Hypothalamus (tissue), 51 donors: ENCODE measurements at regions not wholly inside any gene's neighbourhood (a gene's known extent, or its start where the extent isn't known, plus 50 kb on each side); places are given as distances from the start of the nearest gene placed in this dataset.

Experiments used
- DNase-seq, 51 donors: peaks; one replicate each; lab custom pipeline; 2025; lab: John Stamatoyannopoulos, UW

DNA sequence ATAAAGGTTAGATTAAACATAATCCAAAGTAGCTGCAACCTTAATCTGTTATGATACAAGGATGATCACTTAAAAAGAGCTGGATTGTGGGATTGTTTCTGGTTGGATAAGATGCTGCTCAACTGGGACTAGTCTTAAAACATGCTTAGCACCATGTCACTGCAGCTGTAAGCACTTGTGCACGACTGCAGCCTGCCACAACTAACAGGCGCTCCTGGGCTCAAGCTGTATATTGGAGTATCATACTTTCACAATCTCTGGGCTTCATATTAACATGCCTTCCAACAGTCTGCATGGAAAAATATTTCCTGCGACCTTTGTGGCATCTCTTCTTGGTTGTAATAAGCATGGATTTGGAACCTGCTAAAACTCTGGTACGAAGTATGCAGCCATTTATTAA, 493.0 kb upstream of the PITX2 start:
- DNase-seq: no peak

DNA sequence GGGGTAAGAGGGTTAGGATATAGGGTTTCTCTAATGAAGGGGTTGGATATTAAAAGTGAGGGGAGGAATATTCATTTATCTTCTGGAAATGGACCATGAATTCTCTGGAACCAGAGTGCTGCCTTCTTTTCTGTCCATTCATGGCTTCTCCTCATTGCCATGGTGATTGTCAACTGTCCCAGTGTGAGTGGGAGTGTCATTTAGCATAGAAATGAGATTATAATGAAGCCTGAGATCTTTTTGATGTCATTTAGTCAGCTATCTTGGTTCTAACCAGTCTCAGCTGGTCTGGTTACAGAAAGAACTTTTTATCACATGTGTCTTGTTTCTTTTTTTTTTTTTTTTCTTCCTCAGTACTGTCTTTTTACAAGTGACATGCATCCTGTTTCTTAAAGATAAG, 497.3 kb upstream of the PITX2 start:
- DNase-seq: no peak

DNA sequence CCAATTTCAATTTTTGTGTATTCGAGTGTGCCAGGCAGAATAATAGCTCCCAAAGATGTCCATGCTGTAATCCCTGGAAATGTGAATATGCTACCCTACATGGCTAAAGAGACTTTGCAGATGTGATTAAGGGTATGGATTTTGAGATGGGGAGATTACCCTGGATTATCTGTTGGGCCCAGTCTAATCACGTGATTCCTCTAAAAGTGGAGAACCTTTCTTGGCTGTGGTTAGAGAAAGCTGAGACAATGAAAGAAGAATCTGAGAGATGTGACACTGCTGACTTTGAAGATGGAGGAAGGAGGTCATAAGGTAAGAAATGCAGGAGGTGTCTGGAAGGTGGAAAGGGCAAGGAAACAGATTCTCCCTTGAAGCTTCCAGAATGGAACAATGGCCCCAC, 503.5 kb upstream of the PITX2 start:
- DNase-seq: no peak

GRCh38 chr4:111127841-111128240, 505.0 kb upstream of the PITX2 start:
- no peak for DNase-seq

DNA sequence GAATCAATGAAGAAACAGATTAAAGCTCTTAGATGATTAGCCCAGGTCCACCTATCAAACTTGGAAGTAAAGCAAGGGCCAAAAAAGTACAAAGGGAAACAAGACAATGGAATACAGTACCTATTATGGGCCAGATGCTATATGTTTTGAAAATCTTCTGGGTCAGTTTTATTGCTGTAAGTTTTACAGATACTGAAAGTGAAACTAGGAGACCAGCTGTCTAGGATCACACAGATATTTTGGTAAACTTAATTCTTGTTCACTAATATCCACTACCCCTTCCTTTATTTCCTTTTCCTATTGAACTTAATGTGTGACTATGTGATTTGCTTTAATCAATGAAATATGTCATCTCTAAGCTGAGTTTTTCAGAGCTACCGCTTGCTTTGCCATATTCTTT, 505.4 kb upstream of the PITX2 start:
- no peak for DNase-seq

DNA sequence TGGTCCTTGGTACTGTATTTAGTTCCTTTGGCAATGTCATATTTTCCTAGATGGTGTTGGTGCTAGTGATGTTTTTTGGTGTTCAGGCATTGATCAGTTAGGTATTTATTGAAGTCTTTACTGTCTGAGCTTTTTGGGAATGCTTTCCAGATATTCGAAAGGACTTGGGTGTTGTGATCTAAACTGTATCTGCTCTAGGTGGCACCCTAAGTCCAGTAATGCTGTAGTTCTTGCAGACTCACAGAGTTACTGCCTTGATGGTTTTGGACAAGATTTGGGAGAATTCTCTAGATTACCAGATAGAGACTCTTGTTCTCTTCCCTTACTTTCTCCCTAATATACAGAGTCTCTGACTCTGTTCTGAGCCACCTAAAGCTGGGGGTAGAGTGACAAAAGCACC, 513.6 kb upstream of the PITX2 start:
- DNase-seq: no peak

DNA sequence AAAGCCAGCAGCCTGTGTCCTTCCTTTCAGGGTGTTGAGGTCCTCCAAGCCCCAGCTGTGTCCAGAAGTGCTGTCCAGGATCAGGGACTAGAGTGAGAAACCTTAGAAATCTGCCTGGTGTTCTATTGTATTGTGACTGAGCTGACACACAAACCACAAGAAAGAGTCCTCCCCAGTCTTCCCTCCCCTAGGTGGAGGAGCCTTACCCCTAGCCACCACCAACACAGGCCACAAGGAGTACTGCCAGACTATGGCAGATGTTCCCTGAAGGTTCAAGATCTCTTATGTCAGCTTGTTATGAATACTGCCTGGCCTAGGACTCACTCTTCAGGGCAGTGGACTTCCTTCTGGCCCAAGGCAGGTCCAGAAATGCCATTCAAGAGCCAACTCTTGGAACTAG, 514.1 kb upstream of the PITX2 start:
- DNase-seq: no peak

DNA sequence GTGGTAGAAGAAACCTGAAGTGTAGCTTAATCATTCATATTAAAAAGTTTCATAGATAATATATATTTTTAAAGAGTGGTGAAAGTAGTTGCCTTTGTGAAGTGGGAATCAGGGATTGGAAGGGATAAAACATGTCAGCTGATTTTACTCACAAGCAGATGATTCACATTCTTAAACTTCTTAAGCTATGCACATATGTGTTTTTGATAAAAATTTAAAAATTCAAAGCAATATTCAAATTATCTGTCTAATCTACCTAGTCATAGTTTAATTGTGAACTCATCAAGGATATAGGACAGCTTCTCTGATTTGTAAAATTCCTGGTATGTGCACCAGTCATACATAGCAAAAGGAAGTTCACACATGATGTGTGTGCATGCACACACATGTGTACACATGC, 520.6 kb upstream of the PITX2 start:
- DNase-seq: no peak

- no peak for DNase-seq
Measured at GRCh38 chr4:111154934-111155333, 532.1 kb upstream of the PITX2 start.

DNA sequence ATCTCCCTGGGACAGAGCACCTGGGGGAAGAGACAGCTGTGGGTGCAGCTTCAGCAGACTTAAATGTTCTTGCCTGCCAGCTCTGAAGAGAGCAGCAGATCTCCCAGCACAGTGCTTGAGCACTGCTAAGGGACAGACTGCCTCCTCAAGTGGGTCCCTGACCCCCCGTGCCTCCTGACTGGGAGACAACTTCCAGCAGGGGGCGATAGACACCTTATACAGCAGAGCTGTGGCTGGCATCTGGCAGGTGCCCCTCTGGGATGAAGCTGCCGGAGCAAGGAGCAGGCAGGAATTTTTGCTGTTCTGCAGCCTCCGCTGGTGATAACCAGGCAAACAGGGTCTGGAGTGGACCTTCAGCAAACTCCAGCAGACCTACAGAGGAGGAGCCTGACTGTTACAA, 541.7 kb upstream of the PITX2 start:
- DNase-seq: peak in 1 of 51 donors; percentile 2

GRCh38 chr4:111174331-111174730, 551.5 kb upstream of the PITX2 start:
- DNase-seq: no peak

DNA sequence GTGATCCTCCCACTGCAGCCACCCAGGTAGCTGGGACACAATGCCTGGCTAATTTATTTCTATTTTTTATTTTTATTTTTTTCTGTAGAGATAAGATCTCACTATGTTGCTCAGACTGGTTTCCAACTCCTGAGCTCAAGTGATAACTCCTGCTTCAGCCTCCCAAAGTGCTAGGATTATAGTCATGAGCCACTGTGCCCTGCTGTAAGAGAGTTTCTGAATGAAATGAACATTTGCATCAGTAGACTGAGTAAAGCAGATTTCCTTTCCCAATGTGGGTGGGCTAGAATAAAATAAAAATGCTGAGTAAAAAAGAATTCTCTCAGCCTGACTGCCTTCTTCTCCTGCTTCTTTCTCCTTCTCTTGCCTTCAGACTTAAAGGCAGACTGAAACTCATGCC, 555.4 kb upstream of the PITX2 start:
- no peak for DNase-seq

GRCh38 chr4:111187108-111187507, 564.2 kb upstream of the PITX2 start:
- DNase-seq: no peak

GRCh38 chr4:111198446-111198845, 575.6 kb upstream of the PITX2 start:
- DNase-seq: no peak

DNA sequence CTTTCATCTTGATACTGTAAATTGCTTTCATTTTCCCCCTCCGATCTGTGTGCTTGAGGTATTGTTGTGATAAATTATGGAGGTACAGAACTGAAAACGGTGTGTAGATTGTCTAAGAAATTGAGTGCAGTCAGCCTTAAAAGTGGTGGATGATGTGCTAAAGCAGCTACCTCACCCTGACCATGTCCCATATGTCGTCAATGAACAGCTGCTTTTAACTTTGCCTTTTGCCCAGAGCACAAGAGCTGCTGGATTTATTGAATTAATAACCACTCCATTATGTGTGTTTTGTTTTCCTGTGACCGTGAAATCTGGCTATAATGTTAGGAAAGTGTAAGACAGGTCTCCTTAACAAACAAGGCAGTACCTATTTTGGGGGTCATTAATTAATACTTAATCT, 581.9 kb upstream of the PITX2 start:
- DNase-seq: no peak

- DNase-seq: no peak
Measured at GRCh38 chr4:111208970-111209369, 586.1 kb upstream of the PITX2 start.

GRCh38 chr4:111209706-111210105, 586.8 kb upstream of the PITX2 start:
- DNase-seq: no peak

- no peak for DNase-seq
Measured at GRCh38 chr4:111210595-111210994, 587.7 kb upstream of the PITX2 start.

DNA sequence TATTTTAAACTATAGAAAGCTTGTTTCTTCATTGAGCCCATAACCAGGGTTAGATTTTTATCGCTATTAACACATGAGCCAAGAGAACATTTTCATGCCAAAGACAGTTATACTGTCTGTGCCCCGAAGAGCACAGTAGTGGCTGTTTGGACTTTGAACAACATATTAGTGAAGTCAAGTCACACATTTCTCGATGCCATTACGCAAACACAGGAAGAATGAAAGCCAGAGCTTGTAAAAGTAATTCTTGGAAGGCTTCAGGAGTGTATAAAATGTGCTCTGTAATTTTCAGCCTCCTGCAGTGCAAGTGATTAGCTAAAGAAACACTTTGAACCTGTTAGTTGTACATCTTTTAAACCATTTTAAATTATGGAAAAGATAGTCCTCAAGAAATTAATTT, 590.7 kb upstream of the PITX2 start:
- DNase-seq: no peak

- no peak for DNase-seq
Measured at GRCh38 chr4:111214371-111214770, 591.5 kb upstream of the PITX2 start.

DNA sequence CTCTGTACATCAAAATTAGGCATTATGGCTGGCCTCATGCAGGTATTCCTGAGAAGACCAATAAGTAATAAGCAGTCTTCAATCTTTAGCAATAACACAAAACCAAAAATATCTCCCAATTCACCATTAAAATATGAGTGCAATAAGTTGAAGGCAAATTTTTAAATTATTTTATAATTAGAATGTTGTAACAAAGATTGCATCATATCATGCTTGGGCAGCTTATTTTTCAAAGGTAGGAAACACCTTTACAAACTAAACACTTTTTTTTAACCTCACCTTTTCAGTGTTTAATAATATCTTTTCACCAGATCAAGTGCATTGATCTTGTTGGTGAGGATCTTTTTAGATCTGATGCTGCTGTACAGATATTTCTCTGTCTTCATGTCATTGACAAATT, 592.9 kb upstream of the PITX2 start:
- DNase-seq: no peak

DNA sequence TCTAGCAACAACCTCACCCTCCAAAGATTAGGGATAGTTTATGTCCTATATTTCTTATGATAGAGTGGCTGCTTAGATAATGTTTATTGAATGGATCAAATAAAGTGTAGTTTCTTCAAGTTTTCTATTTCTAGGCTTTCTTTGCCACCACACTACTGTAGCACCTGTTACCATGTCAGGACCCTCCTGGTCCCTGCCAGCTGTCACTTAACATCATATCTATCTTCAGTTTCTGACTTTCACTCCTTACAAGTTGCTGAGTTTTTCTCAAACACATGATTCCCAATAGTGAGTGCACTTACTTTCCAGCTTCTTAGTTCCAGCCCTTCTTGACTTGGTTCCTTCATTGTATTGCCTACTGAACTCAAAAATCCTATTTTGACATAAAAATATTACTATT, 593.9 kb upstream of the PITX2 start:
- no peak for DNase-seq

- no peak for DNase-seq
Measured at GRCh38 chr4:111221371-111221770, 598.5 kb upstream of the PITX2 start.

DNA sequence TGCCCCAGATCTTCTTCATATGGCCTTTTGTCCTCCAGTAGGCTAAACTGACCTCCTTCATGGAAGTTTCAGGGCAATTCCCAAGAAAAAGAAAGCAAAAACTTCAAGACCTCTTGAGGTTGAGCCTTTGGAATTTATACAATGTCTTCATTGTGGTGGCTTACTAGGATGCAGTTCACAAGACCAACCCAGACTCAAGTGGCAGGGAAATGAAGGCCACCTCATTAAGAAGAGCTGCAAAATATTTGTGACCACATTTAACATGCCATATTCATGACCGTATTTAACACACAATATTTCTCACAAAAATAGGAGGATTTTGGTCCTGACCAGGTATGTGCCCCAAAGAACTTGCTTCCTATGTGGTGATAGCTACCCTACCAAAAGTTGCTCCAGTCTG, 605.5 kb upstream of the PITX2 start:
- no peak for DNase-seq
